ENCODE measurements at regions not wholly inside any gene's neighbourhood (a gene's known extent, or its start where the extent isn't known, plus 50 kb on each side); places are given as distances from the start of the nearest gene placed in this dataset.

- DNase-seq = peak in 1 of 2 donors; percentile 21
Measured at GRCh38 chr4:175947117-175947722, 118.4 kb upstream of the WDR17 start.

GRCh38 chr4:175951794-175952193, 113.8 kb upstream of the WDR17 start:
- no peak for DNase-seq

GRCh38 chr4:175953116-175953515, 112.5 kb upstream of the WDR17 start:
- DNase-seq = no peak

- no peak for DNase-seq
Measured at GRCh38 chr4:175953960-175954521, 111.6 kb upstream of the WDR17 start.

GRCh38 chr4:175954685-175955084, 111.0 kb upstream of the WDR17 start:
- DNase-seq = no peak

- no peak for DNase-seq
Measured at GRCh38 chr4:175961604-175962003, 104.0 kb upstream of the WDR17 start.

- DNase-seq = no peak
Measured at GRCh38 chr4:175970072-175970471, 95.6 kb upstream of the WDR17 start.

GRCh38 chr4:175970724-175971123, 94.9 kb upstream of the WDR17 start:
- DNase-seq = no peak

- no peak for DNase-seq
Measured at GRCh38 chr4:175971388-175972179, 94.1 kb upstream of the WDR17 start.

GRCh38 chr4:175973027-175973923, 92.4 kb upstream of the WDR17 start:
- DNase-seq = no peak

- DNase-seq = no peak
Measured at GRCh38 chr4:175983636-175984035, 82.0 kb upstream of the WDR17 start.

GRCh38 chr4:175986668-175987067, 79.0 kb upstream of the WDR17 start:
- DNase-seq = no peak

- no peak for DNase-seq
Measured at GRCh38 chr4:175988511-175988910, 77.1 kb upstream of the WDR17 start.

GRCh38 chr4:175996206-175996605, 69.4 kb upstream of the WDR17 start:
- no peak for DNase-seq

- DNase-seq = no peak
Measured at GRCh38 chr4:175997291-175997690, 68.3 kb upstream of the WDR17 start.

GRCh38 chr4:175998782-175999181, 66.9 kb upstream of the WDR17 start:
- DNase-seq = no peak

- DNase-seq = no peak
Measured at GRCh38 chr4:175999944-176000343, 65.7 kb upstream of the WDR17 start.

- DNase-seq = peak in 1 of 2 donors; percentile 50
Measured at GRCh38 chr4:176001151-176002006, 64.3 kb upstream of the WDR17 start.

- no peak for DNase-seq
Measured at GRCh38 chr4:176002007-176002613, 63.5 kb upstream of the WDR17 start.

GRCh38 chr4:176005766-176006165, 59.9 kb upstream of the WDR17 start:
- no peak for DNase-seq

GRCh38 chr4:176009254-176009653, 56.4 kb upstream of the WDR17 start:
- DNase-seq = no peak
